HCT116 (cell line): ENCODE measurements at regions not wholly inside any gene's neighbourhood (a gene's known extent, or its start where the extent isn't known, plus 50 kb on each side); places are given as distances from the start of the nearest gene placed in this dataset.
"Not testable (repeated sequence)": the region's sequence is repeated elsewhere in the genome, so short reads cannot be mapped to it uniquely, and the experiment has no call there.

Experiments
- ATAC-seq: fragments of 200-7000 bp; cut with Tn5 transposase; 2 replicates; pipeline ENCODE4 v1.9.1; 2020; ENCODE audit warnings: mild to moderate bottlenecking, moderate library complexity
- BruUV-seq: library from RNA; stranded (reverse); fragments of 400-500 nt; replicated peaks from 2 replicates; lab custom pipeline; 2021; lab: Mats Ljungman, UMichigan
- CTCF ChIA-PET: fragments of 300-600 bp; sonication (Branson Sonifier 250); formaldehyde crosslinking; loops from one replicate; lab custom pipeline; 2021; ENCODE audit warnings: antibody characterized with exemption; lab: Charles Lee
- POLR2A ChIA-PET: fragments of 300-600, 350-600 bp; sonication (Branson Sonifier 250); formaldehyde crosslinking; loops from one replicate; lab custom pipeline; 2021; ENCODE audit warnings: antibody characterized with exemption; lab: Charles Lee
- RAD21 ChIA-PET, 2 experiments: fragments of 300-600 bp; sonication (Branson Sonifier 250); formaldehyde crosslinking; loops; one replicate each; lab custom pipeline; 2023; ENCODE audit warnings: low total read pairs in 2 of 2; ENCODE audit not compliant: uncharacterized antibody in 2 of 2, unreplicated experiment in 2 of 2, low non-redundant PET in 1 of 2; lab: Charles Lee
- DNase-seq: peaks from one replicate; pipeline ENCODE4 v3.0.0-alpha.2; 2010; ENCODE audit warnings: low read depth, low spot score
- H2AFZ ChIP-seq: fragments of 200-600 bp; shearing (Covaris generic), sonication (generic); 2 replicates; pipeline ENCODE4 v1.6.1; 2017; ENCODE audit warnings: low read depth, mixed run types, mixed read lengths, antibody characterized with exemption, low read length; ENCODE audit not compliant: poor library complexity, severe bottlenecking
- H3K27ac ChIP-seq: 2 replicates; pipeline ENCODE4 v1.5.1; 2012; ENCODE audit warnings: low read depth, low read length
- H3K27me3 ChIP-seq: fragments of 200-600 bp; sonication (generic); 2 replicates; pipeline ENCODE4 v1.6.1; 2016; ENCODE audit warnings: mixed run types, low read length, mixed read lengths; ENCODE audit not compliant: insufficient read depth
- H3K36me3 ChIP-seq, 2 experiments: fragments of 200-500 bp in 1 of 2; fragments of 200-600 bp in 1 of 2; sonication (Bioruptor generic) in 1 of 2; sonication (generic) in 1 of 2; 2 replicates each; pipeline versions ENCODE4 v1.5.1 to v1.6.1; 2014 to 2016; ENCODE audit warnings: low read length in 2 of 2, inconsistent platforms in 1 of 2, mixed read lengths in 1 of 2, mixed run types in 1 of 2; ENCODE audit not compliant: insufficient read depth in 2 of 2, control insufficient read depth in 1 of 2
- H3K4me1 ChIP-seq, 2 experiments: fragments of 200-600 bp in 1 of 2; sonication (generic) in 1 of 2; 2 replicates each; pipeline versions ENCODE4 v1.5.1 to v1.6.1; 2012 to 2017; ENCODE audit warnings: low read length in 2 of 2, inconsistent platforms in 1 of 2, mild to moderate bottlenecking in 1 of 2, mixed read lengths in 1 of 2, mixed run types in 1 of 2, moderate library complexity in 1 of 2; ENCODE audit not compliant: insufficient read depth in 2 of 2, control insufficient read depth in 1 of 2
- H3K4me2 ChIP-seq: fragments of 200-600 bp; sonication (generic); 2 replicates; pipeline ENCODE4 v1.6.1; 2017; ENCODE audit warnings: mixed run types, low read length, mixed read lengths
- H3K4me3 ChIP-seq, 2 experiments: fragments of 200-600 bp in 1 of 2; sonication (generic) in 1 of 2; replicated peaks in 1 of 2; 2 replicates each; pipeline ENCODE4 v1.5.1; 2011 to 2016; ENCODE audit warnings: low read length in 2 of 2, control low read depth in 1 of 2, low read depth in 1 of 2, mild to moderate bottlenecking in 1 of 2, mixed read lengths in 1 of 2, mixed run types in 1 of 2
- H3K79me2 ChIP-seq: fragments of 200-600 bp; sonication (generic); 2 replicates; pipeline ENCODE4 v1.6.1; 2017; ENCODE audit warnings: mild to moderate bottlenecking, mixed run types, low read length, moderate library complexity, mixed read lengths; ENCODE audit not compliant: insufficient read depth
- H3K9ac ChIP-seq: fragments of 200-600 bp; sonication (generic); 2 replicates; pipeline ENCODE4 v1.6.1; 2016; ENCODE audit warnings: low read length, mixed read lengths
- H3K9me2 ChIP-seq: fragments of 200-600 bp; sonication (generic), shearing (Covaris generic); 2 replicates; pipeline ENCODE4 v1.6.1; 2017; ENCODE audit warnings: mixed run types, mild to moderate bottlenecking, moderate library complexity; ENCODE audit not compliant: insufficient read depth
- H3K9me3 ChIP-seq, 2 experiments: fragments of 200-500 bp in 1 of 2; fragments of 200-600 bp in 1 of 2; sonication (Bioruptor generic) in 1 of 2; sonication (generic) in 1 of 2; 2 replicates each; pipeline ENCODE4 v1.6.1; 2014 to 2017; ENCODE audit warnings: low read length in 2 of 2, mixed read lengths in 2 of 2, inconsistent platforms in 1 of 2, low read depth in 1 of 2, mild to moderate bottlenecking in 1 of 2, mixed run types in 1 of 2, moderate library complexity in 1 of 2; ENCODE audit not compliant: control insufficient read depth in 1 of 2, insufficient read depth in 1 of 2
- H4K20me1 ChIP-seq: fragments of 200-600 bp; sonication (generic), shearing (Covaris generic); 2 replicates; pipeline ENCODE4 v1.6.1; 2017; ENCODE audit warnings: mixed run types, mild to moderate bottlenecking, moderate library complexity; ENCODE audit not compliant: insufficient read depth
- CBX3 ChIP-seq: IDR thresholded peaks from 2 replicates; pipeline ENCODE4 v1.6.1; 2012; ENCODE audit warnings: low read depth
- CEBPB ChIP-seq: IDR thresholded peaks from 2 replicates; pipeline ENCODE4 v1.6.1; 2012; ENCODE audit warnings: low read depth
- CTCF ChIP-seq, 3 experiments: fragments of 200-600 bp in 1 of 3; sonication (generic) in 1 of 3; IDR thresholded peaks in 2 of 3; conservative IDR thresholded peaks in 1 of 3; 2 replicates each; pipeline ENCODE4 v1.5.1; 2012 to 2017; ENCODE audit warnings: low read depth in 2 of 3, low read length in 2 of 3, antibody characterized with exemption in 1 of 3, borderline replicate concordance in 1 of 3, control low read depth in 1 of 3, mild to moderate bottlenecking in 1 of 3, mixed read lengths in 1 of 3, mixed run types in 1 of 3, moderate library complexity in 1 of 3; ENCODE audit not compliant: insufficient read depth in 1 of 3
- EGR1 ChIP-seq: IDR thresholded peaks from 2 replicates; pipeline ENCODE4 v1.6.1; 2012; ENCODE audit warnings: low read depth
- EZH2 ChIP-seq: fragments of 200-600 bp; sonication (generic); IDR thresholded peaks from 2 replicates; pipeline ENCODE4 v1.6.1; 2017; ENCODE audit warnings: antibody characterized with exemption, mixed run types
- REST ChIP-seq: IDR thresholded peaks from 2 replicates; pipeline ENCODE4 v1.6.1; 2012; ENCODE audit warnings: low read depth
- TCF7L2 ChIP-seq: IDR thresholded peaks from 2 replicates; pipeline ENCODE4 v1.7.0; 2011; ENCODE audit warnings: borderline replicate concordance, inconsistent platforms; ENCODE audit not compliant: insufficient read depth, insufficient read length; ENCODE audit errors: extremely low read depth
- ZBTB33 ChIP-seq: IDR thresholded peaks from 2 replicates; pipeline ENCODE4 v1.6.1; 2011; ENCODE audit warnings: mild to moderate bottlenecking, low read length, moderate library complexity; ENCODE audit not compliant: insufficient replicate concordance; ENCODE audit errors: extremely low read depth
- ZFX ChIP-seq: fragments of 450-650 bp; IDR thresholded peaks from 2 replicates; pipeline ENCODE4 v1.6.1; 2017
- ZNF274 ChIP-seq: fragments of 200-500 bp; sonication (Bioruptor generic); IDR thresholded peaks from 2 replicates; pipeline ENCODE4 v1.6.1; 2014; ENCODE audit warnings: mild to moderate bottlenecking, low read depth, low read length, inconsistent platforms
- intact Hi-C: fragments of 100-400 bp; cut with micrococcal nuclease; formaldehyde crosslinking; loops from 2 replicates; pipeline ENCODE4 v1.10.0; 2022

GRCh38 chr20:29745534-29746245 lies 1511.8 kb upstream of the DEFB115 start:
- H3K9me3 ChIP-seq, intact Hi-C loops, POLR2A ChIA-PET, H3K27me3 ChIP-seq, DNase-seq, H3K79me2 ChIP-seq, H3K4me3 ChIP-seq, H3K27ac ChIP-seq, H3K9me2 ChIP-seq, RAD21 ChIA-PET, H3K36me3 ChIP-seq, ATAC-seq, H4K20me1 ChIP-seq, CTCF ChIA-PET, H3K9ac ChIP-seq, H2AFZ ChIP-seq, H3K4me2 ChIP-seq, H3K4me1 ChIP-seq, BruUV-seq: not testable (repeated sequence)

- ChIA-PET POLR2A (no interaction called here), RAD21 (no interaction called here), CTCF (no interaction called here)
- H3K9ac ChIP-seq: no peak overlapping the region
- no peaks in the 10 kb centered on the region for H3K4me1 ChIP-seq
- no peaks in the 10 kb centered on the region for H3K36me3 ChIP-seq
- intact Hi-C loops: no loop called here
- ATAC-seq (no peak), DNase-seq (no peak)
- H2AFZ ChIP-seq: no peak overlapping the region
- no peak overlapping the region for H3K4me3 ChIP-seq
- no peaks in the 10 kb centered on the region for H3K79me2 ChIP-seq
- H3K9me2 ChIP-seq: no peaks in the 10 kb centered on the region
- H3K27me3 ChIP-seq: no peaks in the 10 kb centered on the region
- H3K27ac ChIP-seq: no peak overlapping the region
- no peaks in the 10 kb centered on the region for H3K9me3 ChIP-seq
- no peak overlapping the region for H3K4me2 ChIP-seq
- BruUV-seq: no TSS peak
- H4K20me1 ChIP-seq: no peaks in the 10 kb centered on the region
- no peak for TF ChIP-seq REST
- TF ChIP-seq CBX3: no peak
- no peak for TF ChIP-seq EGR1
- no peak for TF ChIP-seq EZH2
- TF ChIP-seq CTCF (IDR thresholded peaks at IDR 0.05 in 2 of 3, conservative IDR thresholded peaks at IDR 0.05 in 1 of 3; ENCODE audit: borderline replicate concordance in 1 of 3, insufficient read depth in 1 of 3, low read depth in 2 of 3, low read length in 2 of 3): no peak
- TF ChIP-seq CEBPB: no peak
- TF ChIP-seq ZBTB33: no peak
- TF ChIP-seq TCF7L2: no peak
- TF ChIP-seq ZNF274: no peak
- no peak for TF ChIP-seq ZFX
Measured at GRCh38 chr20:29750268-29750899, 1507.1 kb upstream of the DEFB115 start.
